PFSK-1 (cell line): ENCODE measurements at regions not wholly inside any gene's neighbourhood (a gene's known extent, or its start where the extent isn't known, plus 50 kb on each side); places are given as distances from the start of the nearest gene placed in this dataset.
A peak's percentile ranks its signal among the peaks of the same experiment; 100 is the strongest.

Experiments used
- FOXP2 ChIP-seq: optimal IDR thresholded peaks from 2 replicates; pipeline ENCODE3; 2011; ENCODE audit warnings: borderline replicate concordance, control low read depth, inconsistent platforms; ENCODE audit not compliant: insufficient read depth; ENCODE audit errors: extremely low read length, extremely low read depth
- POLR2AphosphoS5 ChIP-seq: IDR thresholded peaks from 2 replicates; pipeline ENCODE4 v1.6.1; 2012; ENCODE audit warnings: low read depth, mild to moderate bottlenecking, control low read depth, low read length, moderate library complexity
- SIN3A ChIP-seq: IDR thresholded peaks from 2 replicates; pipeline ENCODE4 v1.6.1; 2012; ENCODE audit warnings: mild to moderate bottlenecking, low read length, moderate library complexity, borderline replicate concordance; ENCODE audit not compliant: insufficient read depth
- TAF1 ChIP-seq: IDR thresholded peaks from 2 replicates; pipeline ENCODE4 v1.6.1; 2012; ENCODE audit warnings: low read length, control low read depth, borderline replicate concordance; ENCODE audit not compliant: insufficient read depth
- TF ChIP-seq, protein P1 (sequence below), 2 experiments: IDR thresholded peaks; 2 replicates each; pipeline versions ENCODE4 v1.6.1 to v1.8.0; 2011 to 2012; ENCODE audit warnings: low read depth in 2 of 2, low read length in 2 of 2, control low read depth in 1 of 2, inconsistent platforms in 1 of 2, mild to moderate bottlenecking in 1 of 2, moderate library complexity in 1 of 2; ENCODE audit not compliant: insufficient read depth in 1 of 2

DNA sequence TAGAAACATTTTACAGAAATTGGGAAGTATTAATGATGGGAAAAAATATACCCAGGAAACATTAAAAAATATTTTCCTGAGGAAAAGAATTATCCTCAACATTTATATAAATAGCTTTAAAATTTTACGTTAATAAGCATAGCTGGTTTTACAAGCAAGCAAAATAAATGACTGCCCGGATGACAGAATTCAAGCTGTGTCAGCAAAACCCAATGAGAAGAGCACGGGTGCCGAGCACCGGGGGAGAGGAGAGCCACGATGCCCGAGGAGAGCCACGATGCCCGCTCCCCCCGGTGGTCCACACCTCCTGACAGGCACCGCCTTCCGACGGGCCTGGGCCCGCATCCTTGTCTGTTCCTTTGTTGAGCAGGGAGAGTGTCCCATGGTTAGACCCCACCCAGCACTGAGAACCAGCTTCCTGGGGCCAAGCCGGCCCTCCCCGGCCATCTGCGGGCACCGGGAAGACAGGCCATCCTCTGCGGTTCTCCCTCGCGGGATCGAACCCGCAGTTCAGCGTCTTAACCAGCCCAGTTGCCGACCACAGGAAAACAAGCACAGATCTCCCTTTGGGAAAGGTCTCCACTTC, 63.3 kb upstream of the PDE10A start:
- TF ChIP-seq, protein P1, sequence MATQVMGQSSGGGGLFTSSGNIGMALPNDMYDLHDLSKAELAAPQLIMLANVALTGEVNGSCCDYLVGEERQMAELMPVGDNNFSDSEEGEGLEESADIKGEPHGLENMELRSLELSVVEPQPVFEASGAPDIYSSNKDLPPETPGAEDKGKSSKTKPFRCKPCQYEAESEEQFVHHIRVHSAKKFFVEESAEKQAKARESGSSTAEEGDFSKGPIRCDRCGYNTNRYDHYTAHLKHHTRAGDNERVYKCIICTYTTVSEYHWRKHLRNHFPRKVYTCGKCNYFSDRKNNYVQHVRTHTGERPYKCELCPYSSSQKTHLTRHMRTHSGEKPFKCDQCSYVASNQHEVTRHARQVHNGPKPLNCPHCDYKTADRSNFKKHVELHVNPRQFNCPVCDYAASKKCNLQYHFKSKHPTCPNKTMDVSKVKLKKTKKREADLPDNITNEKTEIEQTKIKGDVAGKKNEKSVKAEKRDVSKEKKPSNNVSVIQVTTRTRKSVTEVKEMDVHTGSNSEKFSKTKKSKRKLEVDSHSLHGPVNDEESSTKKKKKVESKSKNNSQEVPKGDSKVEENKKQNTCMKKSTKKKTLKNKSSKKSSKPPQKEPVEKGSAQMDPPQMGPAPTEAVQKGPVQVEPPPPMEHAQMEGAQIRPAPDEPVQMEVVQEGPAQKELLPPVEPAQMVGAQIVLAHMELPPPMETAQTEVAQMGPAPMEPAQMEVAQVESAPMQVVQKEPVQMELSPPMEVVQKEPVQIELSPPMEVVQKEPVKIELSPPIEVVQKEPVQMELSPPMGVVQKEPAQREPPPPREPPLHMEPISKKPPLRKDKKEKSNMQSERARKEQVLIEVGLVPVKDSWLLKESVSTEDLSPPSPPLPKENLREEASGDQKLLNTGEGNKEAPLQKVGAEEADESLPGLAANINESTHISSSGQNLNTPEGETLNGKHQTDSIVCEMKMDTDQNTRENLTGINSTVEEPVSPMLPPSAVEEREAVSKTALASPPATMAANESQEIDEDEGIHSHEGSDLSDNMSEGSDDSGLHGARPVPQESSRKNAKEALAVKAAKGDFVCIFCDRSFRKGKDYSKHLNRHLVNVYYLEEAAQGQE (IDR thresholded peaks at IDR 0.05; ENCODE audit: insufficient read depth in 1 of 2, low read depth in 2 of 2, low read length in 2 of 2), result no peak
- no peak for TF ChIP-seq FOXP2
- TF ChIP-seq SIN3A, result no peak
- TF ChIP-seq TAF1, result no peak

DNA sequence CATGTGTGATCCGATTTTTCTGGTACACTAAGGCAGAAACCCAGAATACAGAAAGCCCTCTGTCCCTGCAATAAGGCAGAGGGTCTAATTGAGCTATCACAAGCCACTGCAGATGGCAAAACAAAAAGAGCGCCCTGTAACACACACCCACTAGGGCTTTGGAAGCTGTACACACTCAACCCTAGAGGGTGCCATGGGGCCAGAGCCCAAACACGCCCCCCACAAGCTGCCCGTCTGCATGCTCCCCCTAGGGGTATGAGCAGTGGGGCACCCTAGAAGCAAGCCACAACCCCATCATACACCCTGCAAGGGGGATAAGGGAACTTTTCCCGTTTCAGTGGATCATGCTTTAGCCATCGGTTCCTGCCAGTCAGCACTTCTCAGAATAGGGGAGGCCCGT, 62.2 kb upstream of the PDE10A start:
- TF ChIP-seq POLR2AphosphoS5, result no peak
- TF ChIP-seq, protein P1 (IDR thresholded peaks at IDR 0.05; ENCODE audit: insufficient read depth in 1 of 2, low read depth in 2 of 2, low read length in 2 of 2), result no peak
- no peak for TF ChIP-seq TAF1
- TF ChIP-seq SIN3A, result no peak
- TF ChIP-seq FOXP2, result no peak

DNA sequence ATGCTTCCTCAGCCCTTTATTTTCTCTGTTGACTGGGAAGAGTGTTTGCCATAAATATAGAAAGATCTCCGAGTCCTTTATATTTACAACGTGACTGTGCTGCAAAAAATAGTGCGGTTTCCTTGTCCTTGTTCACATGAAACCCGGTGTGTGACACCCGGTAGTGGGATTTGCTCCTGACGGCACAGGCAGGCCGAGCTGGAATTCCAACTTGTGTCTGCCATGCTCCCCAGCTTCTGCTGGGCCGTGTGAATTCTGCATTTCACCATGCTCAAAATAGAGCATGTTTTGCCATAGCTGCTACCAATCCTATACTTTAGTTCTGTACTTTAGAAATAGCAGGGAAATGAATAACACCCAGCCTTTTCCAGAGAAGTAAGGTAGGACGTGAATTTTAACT, 60.3 kb upstream of the PDE10A start:
- TF ChIP-seq, protein P1 (IDR thresholded peaks at IDR 0.05; ENCODE audit: insufficient read depth in 1 of 2, low read depth in 2 of 2, low read length in 2 of 2), result no peak
- TF ChIP-seq TAF1, result no peak
- TF ChIP-seq SIN3A, result no peak

DNA sequence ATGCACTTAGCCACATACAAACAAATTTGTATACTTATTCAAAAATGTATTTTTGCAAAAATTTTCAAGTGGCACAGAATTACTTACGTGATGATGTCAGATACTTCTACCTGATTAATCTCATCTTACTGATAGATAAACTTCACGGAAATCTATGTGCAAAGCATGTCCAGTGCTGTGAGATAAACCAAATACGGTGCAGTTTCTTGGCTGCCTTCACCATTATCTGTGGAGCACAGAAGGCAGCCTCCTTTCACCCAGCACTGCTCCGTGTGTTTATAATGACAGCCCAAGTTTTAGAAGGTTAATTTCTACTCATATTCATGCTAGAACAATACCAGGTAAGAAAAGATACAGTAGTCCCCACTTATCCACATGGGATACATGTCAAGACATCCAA, 59.0 kb upstream of the PDE10A start:
- TF ChIP-seq, protein P1 (IDR thresholded peaks at IDR 0.05; ENCODE audit: insufficient read depth in 1 of 2, low read depth in 2 of 2, low read length in 2 of 2), result no peak
- no peak for TF ChIP-seq FOXP2
- no peak for TF ChIP-seq POLR2AphosphoS5

DNA sequence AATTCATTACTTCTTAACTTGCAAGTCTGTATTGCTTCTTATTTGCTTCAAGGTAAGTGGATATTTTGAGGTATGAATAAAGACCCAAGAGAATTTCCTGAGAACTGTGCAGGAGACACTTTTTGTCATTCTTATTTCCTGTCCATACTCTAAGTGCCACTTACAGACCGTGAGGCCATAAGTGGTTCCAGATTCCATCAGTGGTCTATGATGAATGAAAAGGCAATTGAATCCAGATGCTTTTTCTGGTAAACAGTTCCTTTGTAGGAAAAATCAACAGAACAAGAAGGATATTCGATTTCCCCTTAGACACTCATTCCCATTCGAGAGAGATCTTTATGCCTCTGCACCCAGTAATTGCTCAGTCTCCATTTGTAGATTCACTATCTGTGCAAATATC, 58.3 kb upstream of the PDE10A start:
- TF ChIP-seq SIN3A, result no peak
- no peak for TF ChIP-seq TAF1
- TF ChIP-seq, protein P1 (IDR thresholded peaks at IDR 0.05; ENCODE audit: insufficient read depth in 1 of 2, low read depth in 2 of 2, low read length in 2 of 2), result no peak
- peak; percentile 47; the same call in 1 of the 2 replicates for TF ChIP-seq POLR2AphosphoS5
